NCI-H2196 treated with DMSO at 0.1 percent for 48 hours (cell line): ENCODE measurements at regions not wholly inside any gene's neighbourhood (a gene's known extent, or its start where the extent isn't known, plus 50 kb on each side); places are given as distances from the start of the nearest gene placed in this dataset.

ENCODE experiments used
- DNase-seq: peaks from one replicate; lab custom pipeline; 2025; ENCODE audit not compliant: unreplicated experiment; lab: John Stamatoyannopoulos, UW

DNA sequence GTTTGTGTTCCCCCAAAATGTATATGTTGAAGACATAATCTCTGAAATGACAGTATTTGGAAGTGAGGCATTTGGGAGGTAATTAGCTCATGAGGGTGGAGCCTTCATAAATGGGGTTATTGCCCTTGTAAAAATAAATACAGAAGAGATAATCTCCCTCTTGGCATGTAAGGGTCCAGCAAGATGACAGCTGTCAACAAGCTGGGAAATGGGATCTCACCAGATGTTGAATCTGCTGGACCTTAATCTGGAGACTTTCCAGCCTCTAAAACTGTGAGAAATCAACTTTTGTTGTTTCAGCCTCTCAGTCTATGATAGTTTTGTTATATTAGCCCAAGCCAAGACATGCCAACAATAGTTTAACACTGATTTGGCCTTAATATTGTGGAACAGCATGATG, 438.2 kb upstream of the PCDH7 start:
- no peak for DNase-seq

DNA sequence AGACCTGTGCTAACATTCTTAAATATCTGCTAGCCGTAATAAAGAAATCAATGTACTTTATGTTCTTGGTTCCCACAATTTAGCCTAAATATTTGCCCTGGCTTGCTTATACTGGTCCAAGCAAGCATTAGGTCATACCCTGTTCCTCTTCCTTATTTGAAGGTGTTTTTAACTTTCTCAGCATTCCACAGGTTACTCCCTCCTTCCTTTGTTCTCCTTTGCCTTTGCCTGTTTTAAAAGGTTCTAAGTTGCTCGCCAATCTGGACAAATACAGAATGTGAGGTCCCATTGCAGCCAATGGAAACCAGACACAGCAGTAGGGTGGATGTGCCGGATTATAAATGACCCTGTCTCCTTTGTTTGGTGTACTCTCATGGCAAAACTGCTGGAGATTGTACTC, 436.8 kb upstream of the PCDH7 start:
- DNase-seq, result no peak

DNA sequence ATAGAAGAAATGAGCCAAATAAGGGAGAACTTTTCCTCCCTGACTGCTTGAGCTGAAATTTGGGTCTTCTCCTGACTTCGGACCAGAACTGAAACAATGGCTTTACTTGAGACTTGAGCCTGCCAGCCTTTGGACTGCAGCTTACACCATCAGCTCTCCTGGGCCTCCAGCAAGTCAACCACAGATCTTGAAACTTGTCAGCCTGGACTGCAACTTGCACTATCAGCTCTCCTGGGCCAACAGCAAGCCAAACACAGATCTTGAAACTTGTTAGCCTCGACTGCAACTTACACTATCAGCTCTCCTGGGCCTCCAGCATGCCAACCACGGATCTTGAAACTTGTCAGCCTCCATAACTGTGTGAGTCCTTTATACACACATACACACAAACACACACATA, 425.9 kb upstream of the PCDH7 start:
- DNase-seq, result no peak

DNA sequence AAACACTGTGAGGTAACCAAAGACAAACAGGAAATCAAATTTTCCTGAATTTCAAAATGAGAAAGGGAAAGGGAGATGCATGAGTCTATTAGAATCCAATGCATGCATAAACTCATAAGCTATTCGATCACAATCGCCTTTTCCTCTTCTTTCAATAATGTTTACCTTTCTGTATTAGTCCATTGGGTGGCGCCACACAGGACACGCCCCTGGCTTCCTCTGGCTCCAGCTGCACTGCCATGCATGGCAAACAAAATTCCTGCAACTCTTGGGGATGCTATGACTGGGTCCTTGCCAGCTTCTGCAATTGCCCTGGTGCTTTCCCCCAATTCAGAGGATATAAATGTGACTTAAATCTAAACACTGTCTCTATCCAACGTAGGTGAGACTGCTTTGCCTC, 424.5 kb upstream of the PCDH7 start:
- no peak for DNase-seq

DNA sequence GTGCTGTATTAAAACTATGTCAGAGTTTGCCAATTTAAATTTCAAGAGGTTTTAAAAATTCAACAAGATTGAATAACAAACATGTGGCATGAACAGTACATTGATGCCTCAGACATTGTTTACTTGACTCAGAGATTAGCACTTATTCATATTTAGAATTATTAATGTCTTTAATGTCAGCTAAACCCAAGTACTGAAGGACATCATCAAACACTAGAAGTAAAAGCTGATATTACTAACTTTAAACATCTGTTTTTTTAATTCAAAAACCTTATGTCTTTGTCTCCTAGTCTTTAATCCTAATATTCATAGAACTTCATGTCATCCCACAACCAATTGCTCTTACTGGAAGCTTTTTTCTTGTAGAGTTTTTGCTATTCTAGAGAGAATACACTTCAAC, 406.2 kb upstream of the PCDH7 start:
- DNase-seq, result no peak

DNA sequence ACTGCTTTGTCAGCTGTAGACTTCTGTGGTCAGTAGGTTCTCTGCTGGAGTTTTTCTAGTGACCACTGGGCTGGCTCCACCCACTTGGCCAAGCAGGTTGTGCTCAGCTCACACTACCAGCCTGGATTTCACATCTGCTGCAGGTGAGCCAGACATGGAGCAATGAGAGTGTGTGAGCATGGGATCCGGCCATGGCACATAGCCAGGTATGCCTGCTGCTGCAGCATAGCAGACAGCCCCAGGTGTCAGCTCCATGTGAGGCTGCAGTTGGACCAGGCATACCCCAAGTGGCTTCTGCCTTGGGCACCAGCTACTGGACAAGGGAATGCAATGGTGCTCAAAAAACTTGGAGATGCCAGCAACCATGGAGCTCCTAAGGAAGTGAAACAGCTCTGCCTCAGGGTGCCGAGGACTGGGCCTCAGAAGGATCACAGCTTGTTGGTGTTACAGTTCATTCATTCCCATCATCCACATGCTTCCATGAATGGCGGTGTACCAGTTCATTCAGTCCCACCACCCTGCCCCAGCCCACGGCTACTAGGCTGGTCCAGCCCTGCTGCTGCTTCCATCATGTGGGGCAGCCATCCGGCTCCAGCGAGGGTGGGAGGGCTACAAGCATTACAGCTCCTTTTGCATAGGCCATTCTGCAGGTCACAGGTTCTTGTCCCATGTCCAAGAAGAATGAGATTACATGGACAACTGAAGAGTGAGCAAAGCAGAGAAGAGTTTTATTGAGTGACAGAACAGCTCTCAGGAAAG, 389.1 kb upstream of the PCDH7 start:
- DNase-seq, result no peak

DNA sequence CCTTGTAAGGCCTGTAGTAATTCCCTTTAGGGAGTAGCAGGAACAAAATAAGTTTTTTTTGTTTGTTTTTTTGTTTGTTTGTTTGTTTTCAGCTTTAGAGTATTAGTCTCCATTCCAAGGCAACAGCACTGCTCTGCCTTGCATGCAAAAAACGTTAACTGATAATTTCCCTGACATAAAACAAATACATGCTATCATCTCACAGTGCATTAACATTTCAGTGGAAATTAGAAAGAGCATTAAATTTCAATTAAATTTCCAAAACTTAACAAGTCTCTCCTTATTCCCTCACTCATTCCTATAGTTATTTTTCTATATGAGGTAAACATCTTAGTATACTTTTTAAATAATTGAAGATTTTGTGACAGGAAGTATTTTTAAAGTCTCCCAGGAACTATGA, 378.4 kb upstream of the PCDH7 start:
- DNase-seq, result no peak

DNA sequence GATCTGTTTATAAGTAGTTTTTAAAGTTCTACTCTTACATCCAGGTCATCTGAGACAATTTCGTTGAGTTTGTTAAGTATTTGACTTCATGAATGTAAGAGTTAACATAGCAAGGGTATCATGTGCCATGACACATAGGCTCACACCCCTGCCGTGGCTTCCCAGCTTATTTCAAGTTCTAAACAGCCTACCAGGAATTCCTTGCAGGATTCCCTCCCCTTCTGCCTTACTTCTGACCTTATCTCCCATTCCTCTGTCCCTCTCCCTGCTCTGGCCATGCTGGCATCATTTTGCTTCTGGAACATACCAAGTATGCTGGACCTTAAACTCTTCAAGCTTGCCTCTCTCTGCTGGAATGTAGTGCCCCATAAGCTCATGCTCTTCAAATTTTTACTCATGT, 369.9 kb upstream of the PCDH7 start:
- DNase-seq, result no peak

DNA sequence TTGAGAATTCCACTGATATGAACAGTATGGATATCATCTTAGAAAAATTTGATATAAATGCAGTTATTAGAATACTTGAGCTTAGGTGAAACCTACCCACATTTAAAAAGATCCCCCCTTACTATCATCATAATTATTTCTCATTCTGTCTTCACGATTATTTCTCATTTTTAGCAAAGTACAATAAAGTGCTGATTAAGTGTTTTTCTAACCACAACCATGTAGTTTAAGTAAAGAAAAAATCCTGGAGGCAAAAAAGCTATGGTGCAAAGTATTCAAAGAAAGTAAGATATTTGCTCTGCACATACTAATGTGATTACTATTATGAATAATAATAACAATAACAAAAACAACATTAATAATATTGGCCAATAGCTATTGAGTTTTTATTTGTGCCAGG, 365.6 kb upstream of the PCDH7 start:
- DNase-seq, result no peak

DNA sequence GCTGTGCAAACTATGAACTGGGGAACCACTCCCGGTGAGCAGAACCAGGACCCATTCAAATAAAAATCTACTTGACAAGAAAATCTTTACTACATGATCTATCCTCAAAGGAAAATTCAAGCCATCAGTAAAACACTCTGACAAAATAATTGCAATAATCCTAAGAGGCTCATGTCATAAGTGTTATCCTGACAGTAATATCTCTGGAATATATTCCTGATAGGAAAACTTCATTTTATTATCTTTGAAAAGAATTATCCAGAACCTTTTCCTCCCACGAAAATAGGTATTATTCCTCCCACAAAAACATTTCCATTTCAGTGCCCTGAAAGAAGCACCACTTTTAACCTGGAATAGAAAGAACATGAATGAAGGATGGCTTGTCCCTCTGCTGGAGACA, 357.7 kb upstream of the PCDH7 start:
- no peak for DNase-seq

DNA sequence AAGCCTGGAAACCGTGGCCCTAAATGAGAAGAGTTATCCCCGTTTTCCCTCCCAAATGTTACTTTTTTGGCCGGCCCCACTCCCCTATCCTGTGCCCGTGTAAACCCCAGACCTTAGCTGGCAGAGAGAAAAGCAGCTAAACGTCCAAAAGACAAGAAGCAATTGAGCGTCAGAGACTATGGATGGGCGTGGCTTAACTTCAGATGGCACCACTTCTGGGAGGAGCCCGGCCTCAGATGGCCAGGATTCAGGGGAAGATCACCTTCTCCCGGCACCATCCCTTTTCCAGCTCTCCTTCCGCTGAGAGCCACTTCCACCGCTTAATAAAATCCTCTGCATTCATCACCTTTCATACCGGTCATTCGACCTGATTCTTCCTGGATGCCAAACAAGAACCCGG, 350.1 kb upstream of the PCDH7 start:
- DNase-seq, result no peak

DNA sequence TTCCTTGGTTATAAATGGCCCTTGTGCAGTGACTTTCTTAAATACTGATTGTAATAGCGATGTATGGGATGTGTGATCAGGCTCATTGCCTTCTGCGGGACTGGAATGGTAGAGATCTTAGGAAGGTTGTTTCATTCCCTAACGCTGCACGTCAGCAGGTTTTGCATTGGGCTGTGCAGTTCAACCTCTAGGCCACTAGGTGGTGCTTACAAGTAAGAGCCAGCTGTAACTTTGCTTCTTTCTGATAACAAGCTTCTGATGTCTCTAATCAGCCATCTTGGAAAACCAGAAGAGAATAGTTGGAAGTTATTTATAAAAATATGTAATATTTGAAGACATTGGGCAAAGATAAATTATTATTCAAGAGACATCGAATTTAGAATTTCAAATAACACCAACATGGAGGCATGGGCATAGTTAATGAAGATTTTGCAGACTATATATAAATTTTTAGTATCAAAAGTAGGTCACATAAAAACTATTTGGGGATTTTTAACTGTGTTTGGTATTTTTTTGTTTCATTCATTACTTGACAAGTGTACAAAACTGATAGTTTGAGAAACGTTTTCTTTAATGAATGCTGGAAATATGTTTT, 339.7 kb upstream of the PCDH7 start:
- DNase-seq, result peak; percentile 44

DNA sequence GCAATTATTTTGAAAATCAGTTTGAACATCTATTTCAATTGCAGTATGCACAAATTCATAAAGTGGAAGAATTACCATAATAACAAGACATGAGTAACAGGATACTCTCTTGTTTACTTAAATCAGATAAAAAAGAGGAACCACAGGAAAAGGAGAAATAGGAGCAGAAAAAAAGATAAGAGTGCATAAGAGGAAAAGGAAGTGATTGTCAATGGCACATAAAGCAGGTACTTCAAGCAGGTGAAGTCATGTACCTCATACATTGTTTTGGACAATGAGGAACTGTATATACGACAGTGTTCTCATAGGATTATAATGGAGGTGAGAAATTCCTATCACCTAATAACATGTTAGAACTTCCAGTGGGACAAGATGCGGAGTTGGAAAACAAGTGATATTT, 334.5 kb upstream of the PCDH7 start:
- DNase-seq, result no peak

DNA sequence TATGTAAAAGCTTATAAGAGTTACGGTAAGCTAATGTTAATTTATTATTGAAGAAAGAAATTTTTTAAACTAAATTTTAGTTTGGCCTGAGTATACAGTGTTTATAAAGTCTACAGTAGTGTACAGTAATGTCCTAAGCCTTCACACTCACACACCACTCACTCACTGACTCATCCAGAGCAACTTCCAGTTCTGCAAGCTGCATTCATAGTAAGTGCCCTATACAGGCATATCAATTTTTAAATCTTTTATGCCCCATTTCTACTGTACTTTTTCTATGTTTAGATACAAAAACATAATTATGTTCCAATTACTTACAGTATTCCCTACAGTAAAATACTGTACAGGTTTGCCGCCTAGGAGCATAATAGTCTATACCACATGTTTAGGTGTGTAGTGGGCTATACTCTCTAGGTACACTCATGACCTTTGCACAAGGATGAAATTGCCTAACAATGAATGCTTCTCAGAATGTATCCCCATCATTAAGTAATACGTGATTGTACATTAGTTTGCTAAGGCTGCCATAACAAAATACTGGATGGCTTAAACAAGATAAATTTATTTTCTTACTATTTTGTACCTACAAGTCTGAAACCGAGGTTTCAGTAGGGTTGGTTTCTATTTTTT, 333.8 kb upstream of the PCDH7 start:
- DNase-seq, result no peak

DNA sequence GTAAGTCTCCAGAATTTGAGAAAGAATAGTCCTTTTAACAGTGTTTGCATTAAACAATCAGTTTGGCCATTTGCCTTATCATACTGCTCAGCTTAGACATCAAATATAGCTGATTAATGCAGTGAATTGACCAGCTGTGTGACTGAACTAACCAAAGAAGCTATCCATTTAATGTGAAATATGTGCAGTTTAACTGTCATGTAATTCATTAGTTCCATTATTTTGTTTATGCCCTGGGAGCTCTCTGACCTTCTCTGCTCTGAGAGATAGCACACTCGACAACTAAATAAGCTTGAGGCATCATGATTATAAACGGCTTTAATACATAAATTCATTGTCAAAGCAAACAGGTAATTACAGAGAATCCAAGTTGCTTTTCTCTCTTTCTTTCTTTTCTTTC, 324.3 kb upstream of the PCDH7 start:
- no peak for DNase-seq

DNA sequence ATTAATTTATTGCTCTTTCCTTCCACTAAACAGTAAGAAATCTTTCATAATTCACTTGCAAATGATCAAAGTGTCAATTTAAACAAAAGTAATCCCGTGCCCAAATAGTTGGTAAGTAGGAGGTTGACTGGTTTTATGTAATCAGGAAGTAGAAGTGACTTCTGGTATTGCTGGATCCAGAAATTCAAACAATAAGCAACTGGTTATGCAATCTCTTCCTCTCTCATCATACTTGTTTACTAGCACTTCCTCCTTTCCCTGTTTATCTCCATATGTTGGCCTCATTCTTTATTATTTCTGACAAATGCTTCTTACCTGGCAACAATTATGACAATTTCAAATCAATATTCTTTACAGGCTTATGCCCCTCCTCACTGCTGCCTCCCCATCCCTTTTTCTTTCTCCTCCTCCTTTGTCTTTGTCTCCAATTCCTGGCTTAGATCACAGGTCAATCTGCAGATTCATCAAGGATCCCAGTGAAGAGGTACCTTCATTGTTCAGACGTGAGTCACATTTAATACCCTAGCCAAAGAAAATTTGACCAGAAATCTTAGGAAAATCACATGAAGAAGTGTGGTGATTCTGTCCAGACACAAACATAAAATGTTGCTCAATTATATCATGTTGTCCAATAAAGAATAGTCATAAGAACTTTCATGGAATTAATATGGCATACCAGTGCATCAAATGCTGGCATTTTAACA, 323.2 kb upstream of the PCDH7 start:
- no peak for DNase-seq

DNA sequence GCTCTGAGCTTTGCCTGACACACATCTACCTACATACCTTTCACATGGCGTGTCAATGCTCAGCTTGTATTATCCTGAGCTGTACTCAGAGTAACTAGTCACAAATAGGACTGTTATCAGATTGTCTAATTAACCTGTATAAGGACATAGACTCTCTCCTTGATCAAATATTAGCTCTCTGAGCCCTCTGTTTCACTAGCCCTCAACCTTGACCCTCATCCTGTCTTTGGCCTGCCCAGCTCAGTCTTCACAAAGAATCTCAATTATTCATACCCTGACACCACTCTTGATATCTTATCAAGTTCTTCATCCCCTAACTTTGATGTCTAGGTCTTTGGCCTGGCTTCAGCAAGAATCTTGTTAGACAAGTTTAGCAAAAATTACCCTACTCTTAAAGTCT, 320.7 kb upstream of the PCDH7 start:
- DNase-seq, result no peak

DNA sequence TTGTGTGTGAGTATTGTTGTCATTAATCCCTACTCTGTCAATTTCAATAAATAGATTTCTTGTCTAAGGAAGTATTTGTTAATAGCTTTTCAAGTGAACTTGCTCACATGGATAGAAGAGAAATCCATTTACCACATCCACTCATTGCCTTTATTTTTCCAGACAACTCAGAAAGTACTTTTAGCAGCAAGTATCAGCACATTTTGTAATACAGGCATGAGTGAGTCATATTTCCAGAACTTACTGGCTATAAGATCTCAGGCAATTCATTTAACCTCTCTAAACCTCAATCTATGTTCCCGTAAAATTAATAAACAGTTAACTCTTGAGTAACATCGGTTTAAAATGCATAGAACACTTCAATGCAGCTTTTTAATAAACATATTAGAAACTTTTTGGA, 317.9 kb upstream of the PCDH7 start:
- no peak for DNase-seq

DNA sequence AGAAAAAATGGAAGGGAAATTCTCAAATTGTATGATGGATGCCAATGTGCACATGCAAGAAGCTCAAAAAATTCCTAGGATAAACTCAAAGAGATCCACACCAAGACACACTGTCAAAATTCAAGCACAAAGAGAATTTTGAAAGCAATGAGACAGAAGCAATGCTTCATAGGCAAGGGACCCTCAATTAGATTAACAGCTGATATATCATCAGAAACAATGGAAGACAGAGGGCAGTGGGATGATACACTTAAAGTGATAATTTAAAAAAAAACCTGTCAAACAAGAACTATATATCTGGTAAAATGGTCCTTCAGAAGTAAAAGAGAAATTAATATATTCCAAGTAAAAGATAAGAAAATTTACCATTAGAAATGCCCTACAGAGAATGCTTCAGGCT, 306.3 kb upstream of the PCDH7 start:
- no peak for DNase-seq

DNA sequence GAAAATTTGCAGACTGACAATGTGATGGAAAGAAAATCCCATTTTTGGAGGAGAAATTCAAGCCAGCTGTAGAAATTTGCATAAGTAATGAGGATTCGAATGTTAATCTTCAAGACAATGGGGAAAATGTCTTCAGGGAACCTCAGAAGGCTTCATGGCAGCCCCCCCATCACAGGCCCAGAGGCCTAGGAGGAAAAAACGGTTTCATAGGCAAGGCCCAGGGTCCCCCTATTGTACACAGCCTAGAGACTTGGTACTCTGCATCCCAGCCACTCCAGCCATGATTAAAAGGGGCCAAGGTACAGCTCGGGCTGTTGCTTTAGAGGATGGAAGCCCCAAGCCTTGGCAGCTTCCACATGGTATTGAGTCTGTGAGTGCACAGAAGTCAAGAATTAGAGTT, 303.6 kb upstream of the PCDH7 start:
- DNase-seq, result no peak

DNA sequence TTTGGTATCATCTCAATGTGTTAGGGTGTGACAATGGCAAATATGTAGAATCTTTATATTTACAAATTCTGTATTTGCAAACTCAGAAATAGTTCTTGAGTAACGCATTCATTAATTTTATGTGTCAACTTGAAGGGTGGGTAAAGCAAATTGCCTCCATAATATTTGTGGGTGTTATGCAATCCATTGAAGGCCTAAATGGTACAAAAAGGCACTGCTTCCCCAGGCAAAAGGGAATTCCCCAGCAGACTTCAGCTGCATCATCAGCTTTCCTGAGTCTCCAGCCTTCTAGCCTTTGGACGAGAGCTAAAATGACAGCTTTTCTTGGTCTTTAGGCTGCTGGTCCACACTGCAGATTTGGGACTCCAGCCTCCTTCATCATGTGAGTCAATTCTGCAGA, 292.2 kb upstream of the PCDH7 start:
- DNase-seq, result no peak
